BJ (cell line): ENCODE measurements at regions not wholly inside any gene's neighbourhood (a gene's known extent, or its start where the extent isn't known, plus 50 kb on each side); places are given as distances from the start of the nearest gene placed in this dataset.

Source experiments
- CTCF ChIA-PET: fragments of 350-600 bp; formaldehyde crosslinking; extraction: SDS; loops from one replicate; lab custom pipeline; 2021; ENCODE audit warnings: antibody characterized with exemption, inconsistent platforms; lab: Yijun Ruan, JAX
- POLR2A ChIA-PET: fragments of 300-600 bp; sonication (Branson Sonifier 250); formaldehyde crosslinking; extraction: SDS; loops from one replicate; lab custom pipeline; 2021; ENCODE audit warnings: antibody characterized with exemption; lab: Charles Lee
- DNase-seq: peaks from one replicate; pipeline ENCODE4 v3.0.0-alpha.2; 2011; ENCODE audit warnings: low read depth
- H3K27me3 ChIP-seq: 2 replicates; pipeline ENCODE4 v1.6.0; 2011; ENCODE audit warnings: low read length; ENCODE audit not compliant: control insufficient read depth, insufficient read depth
- H3K36me3 ChIP-seq: 2 replicates; pipeline ENCODE4 v1.5.1; 2011; ENCODE audit warnings: low read length; ENCODE audit not compliant: control insufficient read depth, insufficient read depth
- H3K4me3 ChIP-seq: 2 replicates; pipeline ENCODE4 v1.5.1; 2011; ENCODE audit warnings: low read depth, mild to moderate bottlenecking, control low read depth, low read length
- CTCF ChIP-seq: IDR thresholded peaks from 2 replicates; pipeline ENCODE4 v1.5.1; 2011; ENCODE audit warnings: low read depth, mild to moderate bottlenecking, control low read depth, inconsistent platforms, low read length, moderate library complexity; ENCODE audit not compliant: insufficient read depth

GRCh38 chr14:101445278-101445677, 116.0 kb upstream of the DIO3 start:
- no peak for DNase-seq
- no peaks in the 10 kb centered on the region for H3K27me3 ChIP-seq
- ChIA-PET CTCF (no interaction called here), POLR2A (no interaction called here)
- no peak overlapping the region for H3K4me3 ChIP-seq
- TF ChIP-seq CTCF, result no peak
- no peaks in the 10 kb centered on the region for H3K36me3 ChIP-seq

- no peak overlapping the region for H3K4me3 ChIP-seq
- no peak for DNase-seq
- CTCF ChIA-PET, result interaction anchor here (0.7 kb wide), 1 partner anchor 170 kb away, joined by 3 read pairs; no protein-coding TSS in a partner anchor
- TF ChIP-seq CTCF, result no peak
- H3K36me3 ChIP-seq, result no peaks in the 10 kb centered on the region
- POLR2A ChIA-PET, result no interaction called here
- H3K27me3 ChIP-seq, result no peaks in the 10 kb centered on the region
Measured at GRCh38 chr14:101446387-101446969, 114.8 kb upstream of the DIO3 start.

GRCh38 chr14:101449114-101449513, 112.2 kb upstream of the DIO3 start:
- Histone ChIP-seq H3K4me3 (no peak overlapping the region), H3K36me3 (no peaks in the 10 kb centered on the region), H3K27me3 (no peaks in the 10 kb centered on the region)
- CTCF ChIA-PET, result no interaction called here
- POLR2A ChIA-PET, result no interaction called here
- no peak for DNase-seq
- TF ChIP-seq CTCF, result no peak

- no peak for DNase-seq
- TF ChIP-seq CTCF, result no peak
- 0 out of 2 replicates have a peak, but pooled peaks cover 2% of the 10 kb centered on the region for H3K27me3 ChIP-seq
- no peak overlapping the region for H3K4me3 ChIP-seq
- POLR2A ChIA-PET, result no interaction called here
- CTCF ChIA-PET, result no interaction called here
- H3K36me3 ChIP-seq, result no peaks in the 10 kb centered on the region
Measured at GRCh38 chr14:101451166-101451565, 110.1 kb upstream of the DIO3 start.

- no peak for TF ChIP-seq CTCF
- ChIA-PET CTCF (interaction anchor here (1.1 kb wide), 1 partner anchor 42 kb away, joined by 3 read pairs; no protein-coding TSS in a partner anchor), POLR2A (no interaction called here)
- DNase-seq, result no peak
- H3K4me3 ChIP-seq, result no peak overlapping the region
- no peaks in the 10 kb centered on the region for H3K36me3 ChIP-seq
- H3K27me3 ChIP-seq, result 0 out of 2 replicates have a peak, but pooled peaks cover 4% of the 10 kb centered on the region
Measured at GRCh38 chr14:101453225-101453624, 108.1 kb upstream of the DIO3 start.
